ENCODE measurements at regions not wholly inside any gene's neighbourhood (a gene's known extent, or its start where the extent isn't known, plus 50 kb on each side); places are given as distances from the start of the nearest gene placed in this dataset.

DNA sequence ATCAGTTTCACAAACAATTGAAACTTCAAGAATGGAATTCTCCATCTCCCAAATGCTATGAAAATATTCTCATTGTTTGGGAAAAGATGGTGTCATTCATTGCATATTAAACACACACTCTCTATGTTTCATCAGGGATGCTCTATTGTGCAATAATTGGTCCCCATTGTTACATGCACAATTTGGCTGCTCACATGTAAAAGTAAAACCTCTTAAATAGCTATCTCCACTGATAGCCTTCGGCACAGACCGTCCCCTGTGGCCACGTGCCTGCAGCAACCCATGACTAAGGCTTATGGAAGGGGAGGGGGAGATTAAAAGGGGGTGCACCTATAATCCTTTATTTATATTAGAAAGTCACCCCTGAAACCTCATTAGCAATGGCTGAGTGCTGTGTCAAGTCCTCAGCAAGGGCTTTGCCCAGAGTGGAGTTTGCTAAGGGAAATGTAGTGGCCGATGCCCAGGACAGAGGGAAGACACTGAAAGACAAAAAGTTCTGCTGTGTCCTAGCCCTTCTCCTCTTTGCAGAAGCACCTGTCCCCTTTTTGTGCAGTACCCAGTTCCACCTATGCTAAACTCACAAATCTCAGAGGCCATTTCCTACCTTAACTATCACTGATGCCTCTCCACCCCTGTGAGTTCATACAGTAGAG is 309.6 kb upstream of the ESRRG start:
- TF ChIP-seq, protein P1, sequence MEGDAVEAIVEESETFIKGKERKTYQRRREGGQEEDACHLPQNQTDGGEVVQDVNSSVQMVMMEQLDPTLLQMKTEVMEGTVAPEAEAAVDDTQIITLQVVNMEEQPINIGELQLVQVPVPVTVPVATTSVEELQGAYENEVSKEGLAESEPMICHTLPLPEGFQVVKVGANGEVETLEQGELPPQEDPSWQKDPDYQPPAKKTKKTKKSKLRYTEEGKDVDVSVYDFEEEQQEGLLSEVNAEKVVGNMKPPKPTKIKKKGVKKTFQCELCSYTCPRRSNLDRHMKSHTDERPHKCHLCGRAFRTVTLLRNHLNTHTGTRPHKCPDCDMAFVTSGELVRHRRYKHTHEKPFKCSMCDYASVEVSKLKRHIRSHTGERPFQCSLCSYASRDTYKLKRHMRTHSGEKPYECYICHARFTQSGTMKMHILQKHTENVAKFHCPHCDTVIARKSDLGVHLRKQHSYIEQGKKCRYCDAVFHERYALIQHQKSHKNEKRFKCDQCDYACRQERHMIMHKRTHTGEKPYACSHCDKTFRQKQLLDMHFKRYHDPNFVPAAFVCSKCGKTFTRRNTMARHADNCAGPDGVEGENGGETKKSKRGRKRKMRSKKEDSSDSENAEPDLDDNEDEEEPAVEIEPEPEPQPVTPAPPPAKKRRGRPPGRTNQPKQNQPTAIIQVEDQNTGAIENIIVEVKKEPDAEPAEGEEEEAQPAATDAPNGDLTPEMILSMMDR (IDR thresholded peaks at IDR 0.05; ENCODE audit: low read depth, low read length) = no peak
- no peak for DNase-seq (ENCODE audit: extremely low read depth, low read depth)

DNA sequence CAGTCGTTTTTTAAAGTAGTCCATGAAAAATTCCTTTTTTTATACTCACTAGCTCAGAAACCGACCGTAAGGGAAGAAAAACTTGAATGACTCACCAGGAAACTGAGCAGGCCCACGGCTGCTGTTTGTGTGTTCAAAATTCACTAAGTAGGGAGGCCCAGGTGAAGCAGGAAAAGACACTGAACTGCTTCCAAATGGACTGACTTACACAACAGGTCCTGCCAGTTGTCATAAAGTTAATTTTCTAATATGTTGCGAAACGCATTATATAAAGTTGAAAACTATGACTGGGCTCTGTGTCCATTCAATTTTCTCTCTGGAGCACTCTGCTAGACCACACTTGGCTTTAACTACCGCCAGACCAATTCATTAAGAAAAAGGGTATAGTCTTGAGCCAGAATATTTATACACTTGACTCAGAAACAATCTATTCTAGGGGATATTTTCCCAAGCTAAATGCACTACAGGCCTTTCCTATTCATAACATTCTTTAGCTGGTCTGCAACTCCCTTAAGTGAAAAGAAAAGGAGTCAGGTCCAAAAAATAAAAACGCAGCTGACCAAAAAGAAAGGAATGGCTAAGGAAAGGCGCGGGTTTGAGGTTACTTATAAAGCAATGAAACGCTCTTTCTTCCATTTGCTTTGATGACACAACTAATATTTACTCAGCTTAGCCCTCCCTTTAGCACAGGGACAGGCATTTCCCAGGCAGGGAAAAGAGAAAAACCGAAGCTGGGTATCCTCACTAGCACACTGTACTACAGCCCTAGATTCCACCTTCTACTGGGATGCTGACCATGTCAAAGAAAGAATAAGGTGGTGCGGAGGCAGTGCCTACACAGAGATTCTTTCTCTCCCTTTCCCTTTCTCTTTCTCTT is 306.3 kb upstream of the ESRRG start:
- no peak for DNase-seq (ENCODE audit: extremely low read depth, low read depth)
- TF ChIP-seq, protein P1 (IDR thresholded peaks at IDR 0.05; ENCODE audit: low read depth, low read length) = no peak

DNA sequence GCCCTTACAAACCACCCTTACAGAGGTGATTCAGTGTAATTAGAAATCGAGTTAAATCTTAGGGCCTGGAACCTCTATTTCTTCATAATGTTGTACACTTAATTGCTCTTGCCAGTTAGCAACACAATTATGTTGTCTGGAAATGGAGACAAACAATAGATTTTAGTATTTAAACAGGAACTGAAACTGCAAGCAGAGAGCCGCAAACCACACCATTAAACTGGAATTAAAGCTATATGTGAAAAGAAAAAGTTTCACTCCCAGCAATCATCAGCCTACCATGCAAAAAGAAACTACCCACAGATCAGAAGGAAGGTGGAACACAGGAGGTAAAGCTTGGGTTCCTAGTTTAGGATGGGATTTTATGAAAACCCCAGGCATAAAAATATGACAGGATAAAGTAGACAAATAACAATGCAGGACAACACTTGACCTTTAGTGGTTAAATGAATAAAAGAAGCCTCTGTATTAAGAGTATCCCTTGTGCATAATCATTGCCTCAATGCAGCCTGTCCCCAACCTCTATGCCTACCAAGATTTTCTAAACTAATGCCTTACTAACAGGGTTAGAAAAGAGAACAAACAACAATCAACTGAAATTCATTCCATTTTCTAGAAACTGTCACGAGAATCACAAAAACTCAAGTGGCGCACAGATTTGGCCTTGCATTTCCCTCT is 304.3 kb upstream of the ESRRG start:
- TF ChIP-seq, protein P1 (IDR thresholded peaks at IDR 0.05; ENCODE audit: low read depth, low read length) = no peak
- DNase-seq (ENCODE audit: extremely low read depth, low read depth) = no peak

DNA sequence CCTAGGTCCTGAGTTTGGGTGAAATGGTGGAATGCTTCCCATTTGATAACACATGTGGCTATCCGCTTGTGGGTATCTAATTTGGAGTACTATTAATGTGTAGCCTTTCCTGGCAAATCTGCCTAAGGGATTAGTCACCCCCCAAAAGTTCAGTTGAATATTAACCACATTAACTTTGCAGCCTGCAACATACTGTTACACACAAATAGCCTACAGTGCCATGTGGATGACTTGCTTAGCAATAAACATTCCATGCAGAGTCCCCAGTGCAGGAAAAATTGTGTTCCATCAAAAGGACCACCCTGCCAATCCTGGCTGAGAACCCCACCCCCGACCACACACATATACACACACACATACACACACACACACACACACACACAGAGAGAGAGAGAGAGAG is 303.3 kb upstream of the ESRRG start:
- DNase-seq (ENCODE audit: extremely low read depth, low read depth) = no peak
- TF ChIP-seq, protein P1 (IDR thresholded peaks at IDR 0.05; ENCODE audit: low read depth, low read length) = no peak

DNA sequence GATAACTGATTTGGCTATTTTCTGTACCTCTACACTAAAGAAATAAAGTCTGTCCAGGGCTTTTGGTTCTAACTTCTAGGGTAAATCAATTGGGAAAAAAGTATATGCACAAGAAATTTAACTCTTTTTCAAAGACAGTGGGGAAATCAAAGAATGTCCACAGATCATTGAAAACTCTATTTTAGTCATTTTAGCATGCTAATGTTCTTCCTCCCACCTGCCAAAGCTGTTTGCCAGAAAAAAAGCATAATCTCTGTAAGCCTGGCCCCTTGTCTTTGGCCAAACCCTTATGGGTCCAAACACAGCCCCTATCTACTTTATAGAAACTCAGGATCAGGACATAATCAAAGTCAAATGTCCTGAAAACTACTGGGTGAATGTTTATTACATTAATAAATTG is 302.2 kb upstream of the ESRRG start:
- TF ChIP-seq, protein P1 (IDR thresholded peaks at IDR 0.05; ENCODE audit: low read depth, low read length) = no peak
- no peak for DNase-seq (ENCODE audit: extremely low read depth, low read depth)

DNA sequence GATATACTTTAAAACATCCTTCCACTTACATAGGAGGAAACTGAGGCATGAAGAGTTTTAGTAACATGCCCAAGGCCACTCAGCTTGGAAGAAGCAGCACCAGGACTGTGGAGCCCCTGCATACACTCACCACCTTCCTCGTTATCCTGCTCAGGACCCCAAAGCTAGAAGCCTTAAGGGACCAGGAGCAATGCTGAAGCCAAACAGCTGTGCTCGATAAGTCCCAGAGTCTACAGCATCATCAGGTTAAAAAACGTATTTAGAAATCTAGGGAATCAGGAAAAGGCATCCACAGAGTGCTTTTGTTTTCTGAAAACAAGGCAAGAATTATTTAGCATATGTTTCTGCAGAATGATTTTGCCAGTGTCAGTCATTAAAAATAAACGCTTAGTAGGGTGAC is 301.7 kb upstream of the ESRRG start:
- DNase-seq (ENCODE audit: extremely low read depth, low read depth) = no peak
- TF ChIP-seq, protein P1 (IDR thresholded peaks at IDR 0.05; ENCODE audit: low read depth, low read length) = no peak

DNA sequence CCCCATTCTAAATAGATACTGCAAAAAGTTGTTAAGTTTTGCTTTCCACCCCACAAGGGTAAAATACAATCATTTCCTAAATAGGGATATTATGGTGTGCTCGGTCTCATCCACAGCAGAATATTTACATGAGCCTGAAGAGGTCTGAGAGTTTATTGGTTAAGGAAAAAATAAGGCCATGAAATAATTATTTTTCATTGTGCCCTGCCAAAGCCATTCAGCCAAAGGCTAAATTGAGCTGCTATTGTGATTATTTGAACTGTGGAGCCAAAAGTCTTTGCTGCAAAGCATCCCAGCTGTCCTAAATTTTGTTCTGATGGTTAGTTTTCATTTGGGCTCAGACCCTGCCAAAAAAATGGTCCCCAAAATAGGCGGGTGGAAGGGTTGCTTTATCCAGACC is 298.7 kb upstream of the ESRRG start:
- TF ChIP-seq, protein P1 (IDR thresholded peaks at IDR 0.05; ENCODE audit: low read depth, low read length) = no peak
- no peak for DNase-seq (ENCODE audit: extremely low read depth, low read depth)
